Endothelial cell of umbilical vein (primary cell): ENCODE measurements at regions not wholly inside any gene's neighbourhood (a gene's known extent, or its start where the extent isn't known, plus 50 kb on each side); places are given as distances from the start of the nearest gene placed in this dataset.

Source experiments
- BruUV-seq: library from RNA; stranded (reverse); fragments of 400-500 nt; replicated peaks from 2 replicates; lab custom pipeline; 2021; lab: Mats Ljungman, UMichigan
- CTCF ChIA-PET: fragments of 300-600, 350-600 bp; sonication (Branson Sonifier 250); formaldehyde crosslinking; loops from one replicate; lab custom pipeline; 2021; ENCODE audit warnings: antibody characterized with exemption, inconsistent platforms; lab: Charles Lee
- POLR2A ChIA-PET: fragments of 300-600, 350-600 bp; sonication (Branson Sonifier 250); formaldehyde crosslinking; loops from one replicate; lab custom pipeline; 2021; ENCODE audit warnings: antibody characterized with exemption, inconsistent platforms; lab: Charles Lee
- DNase-seq: peaks from one replicate; pipeline ENCODE4 v3.0.0-alpha.2; 2011; ENCODE audit warnings: low read depth, low spot score
- FAIRE-seq: peaks from 2 replicates; lab custom pipeline; 2011; peaks lifted over from hg19 to GRCh38; lab: Jason Lieb, UNC
- H2AFZ ChIP-seq: 2 replicates; pipeline ENCODE4 v1.6.0; 2012; ENCODE audit warnings: low read depth, low read length, control low read depth, inconsistent platforms
- H3K27ac ChIP-seq: 2 replicates; pipeline ENCODE4 v1.5.1; 2011; ENCODE audit warnings: low read depth, mild to moderate bottlenecking, control low read depth, low read length, moderate library complexity; ENCODE audit not compliant: insufficient read depth
- H3K27me3 ChIP-seq, 2 experiments: 2 replicates each; pipeline versions ENCODE4 v1.6.0 to v1.6.1; 2011; ENCODE audit warnings: low read length in 2 of 2, mixed read lengths in 1 of 2; ENCODE audit not compliant: control insufficient read depth in 2 of 2, insufficient read depth in 2 of 2
- H3K36me3 ChIP-seq, 2 experiments: 2 replicates in 1 of 2; 3 replicates in 1 of 2; pipeline ENCODE4 v1.5.1; 2011; ENCODE audit warnings: low read length in 2 of 2, mild to moderate bottlenecking in 1 of 2, moderate library complexity in 1 of 2; ENCODE audit not compliant: control insufficient read depth in 2 of 2, insufficient read depth in 2 of 2; ENCODE audit errors: extremely low read depth in 1 of 2
- H3K4me1 ChIP-seq: 3 replicates; pipeline ENCODE4 v1.5.1; 2011; ENCODE audit warnings: mild to moderate bottlenecking, low read length; ENCODE audit not compliant: control insufficient read depth, insufficient read depth; ENCODE audit errors: extremely low read depth
- H3K4me2 ChIP-seq: 2 replicates; pipeline ENCODE4 v1.6.1; 2011; ENCODE audit warnings: low read length, control low read depth, mixed read lengths; ENCODE audit not compliant: insufficient read depth
- H3K4me3 ChIP-seq, 3 experiments: fragments of 200-600 bp in 1 of 3; sonication (generic), shearing (Covaris generic) in 1 of 3; replicated peaks in 1 of 3; 2 replicates each; pipeline ENCODE4 v1.5.1; 2011 to 2016; ENCODE audit warnings: control low read depth in 3 of 3, low read length in 3 of 3, mild to moderate bottlenecking in 2 of 3, inconsistent platforms in 1 of 3, low read depth in 1 of 3, moderate library complexity in 1 of 3; ENCODE audit not compliant: insufficient read depth in 1 of 3
- H3K79me2 ChIP-seq: 2 replicates; pipeline ENCODE4 v1.6.0; 2012; ENCODE audit warnings: low read length, inconsistent platforms; ENCODE audit not compliant: control insufficient read depth, insufficient read depth
- H3K9ac ChIP-seq: replicated peaks from 2 replicates; pipeline ENCODE3; 2011; ENCODE audit warnings: low read length, control low read depth; ENCODE audit not compliant: insufficient read depth; ENCODE audit errors: extremely low read depth
- H3K9me1 ChIP-seq: replicated peaks from 3 replicates; pipeline ENCODE4 v1.6.0; 2011; ENCODE audit warnings: mild to moderate bottlenecking, low read length; ENCODE audit not compliant: control insufficient read depth, insufficient read depth; ENCODE audit errors: extremely low read depth
- H3K9me3 ChIP-seq: replicated peaks from 2 replicates; pipeline ENCODE4 v1.5.1; 2012; ENCODE audit warnings: low read length, inconsistent platforms; ENCODE audit not compliant: control insufficient read depth, insufficient read depth
- H4K20me1 ChIP-seq: replicated peaks from 2 replicates; pipeline ENCODE3; 2011; ENCODE audit warnings: mild to moderate bottlenecking, low read length; ENCODE audit not compliant: control insufficient read depth, insufficient read depth; ENCODE audit errors: extremely low read depth
- CTCF ChIP-seq, 2 donors: IDR thresholded peaks; 1 replicate in 1 of 2; 2 replicates in 1 of 2; pipeline ENCODE4 v1.5.1; 2011; ENCODE audit warnings: low read length in 2 of 2, mild to moderate bottlenecking in 2 of 2, moderate library complexity in 2 of 2, control low read depth in 1 of 2, inconsistent platforms in 1 of 2, low read depth in 1 of 2; ENCODE audit not compliant: insufficient read depth in 1 of 2; ENCODE audit errors: extremely low read depth in 1 of 2
- EZH2 ChIP-seq: IDR thresholded peaks from 2 replicates; pipeline ENCODE4 v1.6.1; 2012; ENCODE audit warnings: borderline replicate concordance, low read depth, mild to moderate bottlenecking, moderate library complexity, low read length, inconsistent platforms; ENCODE audit not compliant: severe bottlenecking
- FOS ChIP-seq: IDR thresholded peaks from 2 replicates; pipeline ENCODE4 v1.6.1; 2011; ENCODE audit warnings: mild to moderate bottlenecking, low read length, moderate library complexity, borderline replicate concordance; ENCODE audit not compliant: insufficient read depth
- GATA2 ChIP-seq: IDR thresholded peaks from 2 replicates; pipeline ENCODE4 v1.7.0; 2011; ENCODE audit warnings: low read depth, mild to moderate bottlenecking, moderate library complexity, mixed read lengths, low read length; ENCODE audit not compliant: insufficient read length, insufficient read depth
- JUN ChIP-seq: IDR thresholded peaks from 2 replicates; pipeline ENCODE4 v1.6.1; 2011; ENCODE audit warnings: borderline replicate concordance, low read depth; ENCODE audit not compliant: insufficient read length, insufficient read depth
- MAX ChIP-seq: IDR thresholded peaks from 2 replicates; pipeline ENCODE4 v1.6.1; 2011; ENCODE audit not compliant: insufficient read depth, insufficient read length
- MYC ChIP-seq: IDR thresholded peaks from one replicate; pipeline ENCODE4 v1.6.1; 2011; ENCODE audit warnings: mild to moderate bottlenecking, low read depth, low read length
- POLR2A ChIP-seq: IDR thresholded peaks from 2 replicates; pipeline ENCODE4 v1.6.1; 2012; ENCODE audit warnings: low read depth, mild to moderate bottlenecking, control low read depth, low read length
- POLR2AphosphoS5 ChIP-seq: IDR thresholded peaks from 2 replicates; pipeline ENCODE4 v1.6.1; 2012; ENCODE audit warnings: low read depth, mild to moderate bottlenecking, control low read depth, low read length, moderate library complexity; ENCODE audit not compliant: insufficient read depth
- dilution Hi-C: fragments of 300-500 bp; cut with MboI; formaldehyde crosslinking; loops from one replicate; pipeline ENCODE4 v1.15.0; 2019; ENCODE audit warnings: low sequenced_read_pairs; ENCODE audit not compliant: extremely low pct_ligation_motif_present
- intact Hi-C: fragments of 100-400 bp; cut with micrococcal nuclease; formaldehyde crosslinking; loops from one replicate; pipeline ENCODE4 v1.10.0; 2022

GRCh38 chrX:42900947-42901346 lies 123.0 kb upstream of the PPP1R2C start:
- POLR2A ChIA-PET, result no interaction called here
- no peaks in the 10 kb centered on the region for H3K36me3 ChIP-seq
- no peak overlapping the region for H3K9ac ChIP-seq
- no peaks in the 10 kb centered on the region for H3K79me2 ChIP-seq
- H3K27ac ChIP-seq, result no peak overlapping the region
- no peak overlapping the region for H3K4me3 ChIP-seq
- intact Hi-C loops, result no loop called here
- FAIRE-seq, result no peak
- H3K9me3 ChIP-seq, result no peaks in the 10 kb centered on the region
- dilution Hi-C loops, result no loop called here
- no peaks in the 10 kb centered on the region for H3K9me1 ChIP-seq
- no peak overlapping the region for H2AFZ ChIP-seq
- no peak overlapping the region for H3K4me2 ChIP-seq
- H3K4me1 ChIP-seq, result no peaks in the 10 kb centered on the region
- no peaks in the 10 kb centered on the region for H4K20me1 ChIP-seq
- BruUV-seq, result no TSS peak
- no peaks in the 10 kb centered on the region for H3K27me3 ChIP-seq
- no peak for TF ChIP-seq CTCF (IDR thresholded peaks at IDR 0.05; ENCODE audit: extremely low read depth in 1 of 2, insufficient read depth in 1 of 2, low read depth in 1 of 2, low read length in 2 of 2)
- TF ChIP-seq POLR2A, result no peak
- no peak for TF ChIP-seq JUN
- TF ChIP-seq FOS, result no peak
- no peak for TF ChIP-seq EZH2
- TF ChIP-seq GATA2, result no peak
- TF ChIP-seq MYC, result no peak
- no peak for TF ChIP-seq MAX
- TF ChIP-seq POLR2AphosphoS5, result no peak
- CTCF ChIA-PET, result no interaction called here
- DNase-seq, result no peak
